Esophagus squamous epithelium (tissue), 5 donors: ENCODE measurements at regions not wholly inside any gene's neighbourhood (a gene's known extent, or its start where the extent isn't known, plus 50 kb on each side); places are given as distances from the start of the nearest gene placed in this dataset.

Experiments
- DNase-seq: peaks from one replicate; lab custom pipeline; 2025; lab: John Stamatoyannopoulos, UW
- H3K27ac ChIP-seq, 4 donors: fragments of 200-600 bp; sonication (generic); one replicate each; pipeline ENCODE4 v1.5.1; 2016 to 2019; ENCODE audit warnings: mild to moderate bottlenecking in 1 of 4
- H3K27me3 ChIP-seq, 4 donors: fragments of 200-600 bp; sonication (generic); 1 replicate in 3 of 4; 2 replicates in 1 of 4; pipeline versions ENCODE4 v1.5.1 to v1.6.0; 2017 to 2021; ENCODE audit warnings: antibody characterized with exemption in 1 of 4
- H3K36me3 ChIP-seq, 3 donors: fragments of 200-600 bp; sonication (generic); one replicate each; pipeline ENCODE4 v1.5.1; 2016 to 2019
- H3K4me1 ChIP-seq, 3 donors: fragments of 200-600 bp; sonication (generic); one replicate each; pipeline ENCODE4 v1.5.1; 2017 to 2019
- H3K4me3 ChIP-seq, 4 donors: fragments of 200-600 bp; sonication (generic); 1 replicate in 3 of 4; 2 replicates in 1 of 4; pipeline ENCODE4 v1.5.1; 2016 to 2019; ENCODE audit warnings: mild to moderate bottlenecking in 2 of 4, moderate library complexity in 1 of 4
- H3K9me3 ChIP-seq, 3 donors: fragments of 200-600 bp; sonication (generic); one replicate each; pipeline ENCODE4 v1.5.1; 2016 to 2019
- CTCF ChIP-seq, 6 experiments: fragments of 450-650 bp in 4 of 6; fragments of 200-600 bp in 2 of 6; sonication (generic) in 2 of 6; IDR thresholded peaks; one replicate each; pipeline ENCODE4 v1.5.1; 2016 to 2019; ENCODE audit warnings: antibody characterized with exemption in 6 of 6, mild to moderate bottlenecking in 4 of 6, moderate library complexity in 4 of 6
- POLR2A ChIP-seq, 4 donors: fragments of 450-650 bp; IDR thresholded peaks; one replicate each; pipeline ENCODE4 v1.6.1; 2017; ENCODE audit warnings: antibody characterized with exemption in 4 of 4, mild to moderate bottlenecking in 4 of 4, moderate library complexity in 3 of 4
- WGBS, 2 donors: methylation state at CpG; one replicate each; pipeline ENCODE4 v1.1.5; 2018; 5-methylcytosine and 5-hydroxymethylcytosine counted together
- intact Hi-C: fragments of 100-400 bp; cut with DNase I; formaldehyde crosslinking; loops from one replicate; pipeline ENCODE4 v1.15.0; 2022
- donor health status: DM: yes; HTN: yes; CAD: no.

- Histone ChIP-seq H3K36me3 (no peaks in the 10 kb centered on the region), H3K4me3 (no peak overlapping the region), H3K27me3 (peaks cover 0 to 6% (median 0%) of the 10 kb centered on the region in 4 donors), H3K9me3 (no peaks in the 10 kb centered on the region), H3K4me1 (peaks cover 0 to 7% (median 0%) of the 10 kb centered on the region in 3 donors), H3K27ac (no peak overlapping the region)
- no peak for TF ChIP-seq CTCF (IDR thresholded peaks at IDR 0.05)
- WGBS, 2 donors = 77 to 82% methylated on average over 6 of the region's 6 CpGs
- intact Hi-C loops = loop anchor here (10.0 kb wide), 1 partner anchor 62 kb away; no protein-coding TSS in a partner anchor
- no peak for DNase-seq
Measured at GRCh38 chr18:11496526-11497172, 112.7 kb upstream of the SLC35G4 start.

- no peaks in the 10 kb centered on the region for H3K9me3 ChIP-seq
- no peaks in the 10 kb centered on the region for H3K36me3 ChIP-seq
- intact Hi-C loops = loop anchor here (10.0 kb wide), 1 partner anchor 61 kb away; no protein-coding TSS in a partner anchor
- H3K27me3 ChIP-seq = peaks cover 0 to 6% (median 0%) of the 10 kb centered on the region in 4 donors
- no peak overlapping the region for H3K4me3 ChIP-seq
- TF ChIP-seq CTCF (IDR thresholded peaks at IDR 0.05) = no peak
- TF ChIP-seq POLR2A (IDR thresholded peaks at IDR 0.05) = no peak
- peaks cover 0 to 2% (median 0%) of the 10 kb centered on the region in 3 donors for H3K4me1 ChIP-seq
- H3K27ac ChIP-seq = no peak overlapping the region
- WGBS, 2 donors = 81 to 94% methylated on average over 6 of the region's 6 CpGs
- DNase-seq = no peak
Measured at GRCh38 chr18:11495441-11495840, 114.0 kb upstream of the SLC35G4 start.

GRCh38 chr18:11494107-11494506, 115.3 kb upstream of the SLC35G4 start:
- no peaks in the 10 kb centered on the region for H3K36me3 ChIP-seq
- intact Hi-C loops = loop anchor here (10.0 kb wide), 1 partner anchor 59 kb away; no protein-coding TSS in a partner anchor
- H3K4me3 ChIP-seq = no peak overlapping the region
- TF ChIP-seq POLR2A (IDR thresholded peaks at IDR 0.05) (no peak), CTCF (IDR thresholded peaks at IDR 0.05) (no peak)
- no peaks in the 10 kb centered on the region for H3K9me3 ChIP-seq
- no peaks in the 10 kb centered on the region for H3K27me3 ChIP-seq
- DNase-seq = no peak
- no peaks in the 10 kb centered on the region for H3K4me1 ChIP-seq
- no peak overlapping the region for H3K27ac ChIP-seq

- intact Hi-C loops = no loop called here
- no peak overlapping the region for H3K4me3 ChIP-seq
- no peaks in the 10 kb centered on the region for H3K36me3 ChIP-seq
- no peak overlapping the region for H3K27ac ChIP-seq
- no peaks in the 10 kb centered on the region for H3K9me3 ChIP-seq
- no peak for DNase-seq
- WGBS, 2 donors = 63 to 75% methylated on average over 3 to 4 of the region's 4 CpGs
- no peaks in the 10 kb centered on the region for H3K4me1 ChIP-seq
- no peaks in the 10 kb centered on the region for H3K27me3 ChIP-seq
- no peak for TF ChIP-seq CTCF (IDR thresholded peaks at IDR 0.05)
- TF ChIP-seq POLR2A (IDR thresholded peaks at IDR 0.05) = no peak
Measured at GRCh38 chr18:11489266-11489899, 120.0 kb upstream of the SLC35G4 start.

GRCh38 chr18:11488175-11488574, 121.2 kb upstream of the SLC35G4 start:
- Histone ChIP-seq H3K4me1 (no peaks in the 10 kb centered on the region), H3K27me3 (no peaks in the 10 kb centered on the region), H3K36me3 (no peaks in the 10 kb centered on the region), H3K9me3 (no peaks in the 10 kb centered on the region), H3K4me3 (no peak overlapping the region), H3K27ac (no peak overlapping the region)
- no peak for TF ChIP-seq POLR2A (IDR thresholded peaks at IDR 0.05)
- TF ChIP-seq CTCF (IDR thresholded peaks at IDR 0.05) = no peak
- no peak for DNase-seq
- WGBS, 2 donors = 47 to 52% methylated on average over 3 of the region's 3 CpGs
- intact Hi-C loops = no loop called here
